HepG2 (cell line): ENCODE measurements at regions not wholly inside any gene's neighbourhood (a gene's known extent, or its start where the extent isn't known, plus 50 kb on each side); places are given as distances from the start of the nearest gene placed in this dataset.

Experiments used
- CSRNP1 ChIP-seq: sonication (generic); formaldehyde crosslinking; IDR thresholded peaks from 2 replicates; pipeline ENCODE4 v1.8.1; 2023; ENCODE audit warnings: mild to moderate bottlenecking, missing genetic modification reagents
- FOXA1 ChIP-seq, 2 experiments: fragments of 450-650 bp in 1 of 2; sonication (generic) in 1 of 2; formaldehyde crosslinking in 1 of 2; IDR thresholded peaks; 2 replicates each; pipeline versions ENCODE4 v1.4.0 to v1.6.1; 2016 to 2020; ENCODE audit warnings: missing genetic modification reagents in 1 of 2
- HMGA1 ChIP-seq: sonication (generic); formaldehyde crosslinking; conservative IDR thresholded peaks from 2 replicates; pipeline ENCODE4 v1.4.0; 2020; ENCODE audit warnings: missing genetic modification reagents
- NBN ChIP-seq: fragments of 450-650 bp; conservative IDR thresholded peaks from 2 replicates; pipeline ENCODE4 v1.6.1; 2017
- NPAS2 ChIP-seq: sonication (generic); formaldehyde crosslinking; IDR thresholded peaks from 2 replicates; pipeline ENCODE4 v1.8.0; 2022; ENCODE audit warnings: mild to moderate bottlenecking, missing genetic modification reagents, borderline replicate concordance
- PAX8 ChIP-seq: sonication (generic); formaldehyde crosslinking; IDR thresholded peaks from 2 replicates; pipeline ENCODE4 v1.8.0; 2022; ENCODE audit warnings: mild to moderate bottlenecking, missing genetic modification reagents, borderline replicate concordance
- TFDP2 ChIP-seq: sonication (generic); formaldehyde crosslinking; IDR thresholded peaks from 2 replicates; pipeline ENCODE4 v1.4.0; 2020; ENCODE audit warnings: missing genetic modification reagents
- ZBTB40 ChIP-seq, 2 experiments: fragments of 450-650 bp in 1 of 2; sonication (generic) in 1 of 2; formaldehyde crosslinking in 1 of 2; IDR thresholded peaks; 2 replicates each; pipeline versions ENCODE4 v1.6.1 to v1.8.0; 2016 to 2022; ENCODE audit warnings: antibody characterized with exemption in 1 of 2, mild to moderate bottlenecking in 1 of 2, missing genetic modification reagents in 1 of 2
- ZNF121 ChIP-seq: sonication (generic); formaldehyde crosslinking; IDR thresholded peaks from 2 replicates; pipeline ENCODE4 v1.5.0; 2020; ENCODE audit warnings: mild to moderate bottlenecking, missing genetic modification reagents
- ZNF264 ChIP-seq: sonication (generic); formaldehyde crosslinking; IDR thresholded peaks from 2 replicates; pipeline ENCODE4 v1.4.0; 2020; ENCODE audit warnings: missing genetic modification reagents
- ZNF280B ChIP-seq: sonication (generic); formaldehyde crosslinking; IDR thresholded peaks from 2 replicates; pipeline ENCODE4 v1.5.0; 2020; ENCODE audit warnings: missing genetic modification reagents, mild to moderate bottlenecking, borderline replicate concordance
- ZNF589 ChIP-seq: sonication (generic); formaldehyde crosslinking; conservative IDR thresholded peaks from 2 replicates; pipeline ENCODE4 v1.8.0; 2022; ENCODE audit warnings: mild to moderate bottlenecking, moderate library complexity, missing genetic modification reagents
- ZNF614 ChIP-seq: IDR thresholded peaks from 2 replicates; pipeline ENCODE4 v1.6.1; 2018; ENCODE audit warnings: missing biosample characterization, missing genetic modification reagents, inconsistent platforms, borderline replicate concordance
- ZNF703 ChIP-seq: sonication (generic); formaldehyde crosslinking; IDR thresholded peaks from 2 replicates; pipeline ENCODE4 v1.5.1; 2020; ENCODE audit warnings: missing genetic modification reagents, mild to moderate bottlenecking, moderate library complexity, borderline replicate concordance
- ZNF782 ChIP-seq: sonication (generic); formaldehyde crosslinking; IDR thresholded peaks from 2 replicates; pipeline ENCODE4 v1.4.0; 2020; ENCODE audit warnings: missing genetic modification reagents, mild to moderate bottlenecking, borderline replicate concordance

- TF ChIP-seq ZBTB40 (IDR thresholded peaks at IDR 0.05) (no peak), ZBTB40 (CRISPR knock-in tag; IDR thresholded peaks at IDR 0.05) (no peak), ZNF121 (CRISPR knock-in tag) (peak; percentile 21; the same call in 1 of the 2 replicates), ZNF703 (CRISPR knock-in tag) (no peak; the same call in 1 of the 2 replicates), ZNF280B (CRISPR knock-in tag) (no peak), CSRNP1 (CRISPR knock-in tag) (no peak), ZNF614 (CRISPR knock-in tag) (peak; percentile 92; the same call in 1 of the 2 replicates), ZNF264 (no peak), PAX8 (CRISPR knock-in tag) (no peak), HMGA1 (CRISPR knock-in tag) (no peak), TFDP2 (CRISPR knock-in tag) (0 out of 2 replicates have a peak, but pooled peaks have one; percentile 28), NBN (no peak), ZNF589 (peak; percentile 91), NPAS2 (CRISPR knock-in tag) (no peak), FOXA1 (IDR thresholded peaks at IDR 0.05) (peak; percentile 42), FOXA1 (CRISPR knock-in tag; IDR thresholded peaks at IDR 0.05) (peak; percentile 99), ZNF782 (CRISPR knock-in tag) (no peak)
These were observed 104.1 kb upstream of the PTPN1 start (continued) for GRCh38 chr20:50405915-50406609.
